Nephron progenitor cell (in vitro differentiated cells): ENCODE measurements at regions not wholly inside any gene's neighbourhood (a gene's known extent, or its start where the extent isn't known, plus 50 kb on each side); places are given as distances from the start of the nearest gene placed in this dataset.
"Not testable (repeated sequence)": the region's sequence is repeated elsewhere in the genome, so short reads cannot be mapped to it uniquely, and the experiment has no call there.

Source experiments
- DNase-seq: peaks from one replicate; pipeline ENCODE4 v3.0.0; 2021
- H3K27ac Mint-ChIP-seq: 2 replicates; pipeline ENCODE4 v1.8.0; 2021; ENCODE audit warnings: mild to moderate bottlenecking, moderate library complexity, mixed read lengths
- H3K27me3 Mint-ChIP-seq: 2 replicates; pipeline ENCODE4 v1.8.0; 2021; ENCODE audit warnings: mild to moderate bottlenecking, low read depth, mixed read lengths; ENCODE audit not compliant: poor library complexity
- H3K36me3 Mint-ChIP-seq: 2 replicates; pipeline ENCODE4 v1.8.0; 2021; ENCODE audit warnings: low read depth, mixed read lengths
- H3K4me1 Mint-ChIP-seq: 2 replicates; pipeline ENCODE4 v1.8.0; 2021; ENCODE audit warnings: mixed read lengths
- H3K4me3 Mint-ChIP-seq: 2 replicates; pipeline ENCODE4 v1.8.0; 2021; ENCODE audit warnings: mild to moderate bottlenecking, moderate library complexity, mixed read lengths
- H3K9me3 Mint-ChIP-seq: 2 replicates; pipeline ENCODE4 v1.8.0; 2021; ENCODE audit warnings: mild to moderate bottlenecking, moderate library complexity, mixed read lengths

- not testable (repeated sequence) for H3K4me1 Mint-ChIP-seq, DNase-seq, H3K27me3 Mint-ChIP-seq, H3K27ac Mint-ChIP-seq, H3K4me3 Mint-ChIP-seq
- H3K9me3 Mint-ChIP-seq, result peaks cover 36% of the 10 kb centered on the region
- peaks cover 22% of the 10 kb centered on the region for H3K36me3 Mint-ChIP-seq
Observed at GRCh38 chr2:91559886-91560614, 2868.6 kb downstream of the RPIA start.

GRCh38 chr2:91562184-91562583, 2870.7 kb downstream of the RPIA start:
- not testable (repeated sequence) for H3K27ac Mint-ChIP-seq, H3K4me3 Mint-ChIP-seq, H3K4me1 Mint-ChIP-seq, H3K27me3 Mint-ChIP-seq, DNase-seq
- Mint-ChIP-seq H3K36me3 (peaks cover 22% of the 10 kb centered on the region), H3K9me3 (peaks cover 39% of the 10 kb centered on the region)

- H3K36me3 Mint-ChIP-seq, result peaks cover 13% of the 10 kb centered on the region
- H3K27me3 Mint-ChIP-seq, H3K4me1 Mint-ChIP-seq, DNase-seq, H3K27ac Mint-ChIP-seq, H3K4me3 Mint-ChIP-seq: not testable (repeated sequence)
- H3K9me3 Mint-ChIP-seq, result peaks cover 31% of the 10 kb centered on the region
Observed at GRCh38 chr2:91564700-91565099, 2873.2 kb downstream of the RPIA start.

- DNase-seq, H3K4me3 Mint-ChIP-seq, H3K4me1 Mint-ChIP-seq, H3K27ac Mint-ChIP-seq, H3K36me3 Mint-ChIP-seq, H3K27me3 Mint-ChIP-seq: not testable (repeated sequence)
- H3K9me3 Mint-ChIP-seq, result peaks cover 19% of the 10 kb centered on the region
Observed at GRCh38 chr2:91565689-91566430, 2874.4 kb downstream of the RPIA start.

- not testable (repeated sequence) for H3K4me3 Mint-ChIP-seq, H3K27ac Mint-ChIP-seq, H3K36me3 Mint-ChIP-seq, DNase-seq, H3K4me1 Mint-ChIP-seq, H3K27me3 Mint-ChIP-seq
- H3K9me3 Mint-ChIP-seq, result peaks cover 18% of the 10 kb centered on the region
Observed at GRCh38 chr2:91566611-91567010, 2875.1 kb downstream of the RPIA start.

- peaks cover 21% of the 10 kb centered on the region for H3K9me3 Mint-ChIP-seq
- H3K4me1 Mint-ChIP-seq, DNase-seq, H3K36me3 Mint-ChIP-seq, H3K27ac Mint-ChIP-seq, H3K27me3 Mint-ChIP-seq, H3K4me3 Mint-ChIP-seq: not testable (repeated sequence)
Observed at GRCh38 chr2:91567546-91568335, 2876.3 kb downstream of the RPIA start.

- H3K9me3 Mint-ChIP-seq, result peaks cover 30% of the 10 kb centered on the region
- H3K4me3 Mint-ChIP-seq, H3K36me3 Mint-ChIP-seq, DNase-seq, H3K4me1 Mint-ChIP-seq, H3K27ac Mint-ChIP-seq, H3K27me3 Mint-ChIP-seq: not testable (repeated sequence)
Observed at GRCh38 chr2:91568391-91569338, 2877.2 kb downstream of the RPIA start.

GRCh38 chr2:91571239-91571923, 2879.9 kb downstream of the RPIA start:
- H3K27me3 Mint-ChIP-seq, H3K27ac Mint-ChIP-seq, H3K36me3 Mint-ChIP-seq, H3K4me3 Mint-ChIP-seq, DNase-seq, H3K4me1 Mint-ChIP-seq: not testable (repeated sequence)
- H3K9me3 Mint-ChIP-seq, result peaks cover 37% of the 10 kb centered on the region

GRCh38 chr2:91573018-91573417, 2881.5 kb downstream of the RPIA start:
- DNase-seq, H3K27ac Mint-ChIP-seq, H3K36me3 Mint-ChIP-seq, H3K4me1 Mint-ChIP-seq, H3K27me3 Mint-ChIP-seq, H3K4me3 Mint-ChIP-seq: not testable (repeated sequence)
- H3K9me3 Mint-ChIP-seq, result peaks cover 44% of the 10 kb centered on the region

GRCh38 chr2:91573755-91574154, 2882.3 kb downstream of the RPIA start:
- not testable (repeated sequence) for H3K27me3 Mint-ChIP-seq, H3K4me1 Mint-ChIP-seq, H3K36me3 Mint-ChIP-seq, H3K4me3 Mint-ChIP-seq, DNase-seq, H3K27ac Mint-ChIP-seq
- peaks cover 44% of the 10 kb centered on the region for H3K9me3 Mint-ChIP-seq

- DNase-seq, result not testable (repeated sequence)
Observed at GRCh38 chr2:91574255-91574654, 2882.8 kb downstream of the RPIA start.

GRCh38 chr2:91575701-91576100, 2884.2 kb downstream of the RPIA start:
- not testable (repeated sequence) for DNase-seq, H3K27me3 Mint-ChIP-seq, H3K4me3 Mint-ChIP-seq, H3K36me3 Mint-ChIP-seq, H3K4me1 Mint-ChIP-seq, H3K27ac Mint-ChIP-seq
- peaks cover 49% of the 10 kb centered on the region for H3K9me3 Mint-ChIP-seq

More at GRCh38 chr2:91574255-91574654, 2882.8 kb downstream of the RPIA start:
- H3K27me3 Mint-ChIP-seq, H3K27ac Mint-ChIP-seq, H3K36me3 Mint-ChIP-seq, H3K4me3 Mint-ChIP-seq, H3K4me1 Mint-ChIP-seq: not testable (repeated sequence)
- peaks cover 42% of the 10 kb centered on the region for H3K9me3 Mint-ChIP-seq

GRCh38 chr2:91577406-91577805, 2885.9 kb downstream of the RPIA start:
- not testable (repeated sequence) for H3K4me1 Mint-ChIP-seq, H3K36me3 Mint-ChIP-seq, H3K27ac Mint-ChIP-seq, DNase-seq, H3K4me3 Mint-ChIP-seq, H3K27me3 Mint-ChIP-seq
- H3K9me3 Mint-ChIP-seq, result peaks cover 54% of the 10 kb centered on the region
